Caco-2 (cell line): ENCODE measurements at regions not wholly inside any gene's neighbourhood (a gene's known extent, or its start where the extent isn't known, plus 50 kb on each side); places are given as distances from the start of the nearest gene placed in this dataset.

Source experiments
- BruUV-seq: library from RNA; stranded (reverse); fragments of 400-500 nt; replicated peaks from 2 replicates; lab custom pipeline; 2021; lab: Mats Ljungman, UMichigan
- CTCF ChIA-PET: fragments of 300-600 bp; sonication (Branson Sonifier 250); formaldehyde crosslinking; loops from one replicate; lab custom pipeline; 2022; ENCODE audit warnings: antibody characterized with exemption; lab: Charles Lee
- POLR2A ChIA-PET: fragments of 300-600 bp; sonication (Branson Sonifier 250); formaldehyde crosslinking; loops from one replicate; lab custom pipeline; 2022; ENCODE audit warnings: antibody characterized with exemption; lab: Charles Lee
- DNase-seq, 2 experiments: peaks; one replicate each; pipeline versions ENCODE4 v3.0.0 to v3.0.0-alpha.2; 2020 to 2022
- H3K27me3 ChIP-seq: replicated peaks from 2 replicates; pipeline ENCODE4 v1.6.0; 2011; ENCODE audit warnings: low read length; ENCODE audit not compliant: control insufficient read depth, insufficient read depth
- H3K36me3 ChIP-seq: 2 replicates; pipeline ENCODE4 v1.5.1; 2011; ENCODE audit warnings: low read length; ENCODE audit not compliant: control insufficient read depth, insufficient read depth
- H3K4me1 ChIP-seq: fragments of 250-450 bp; sonication (Bioruptor Pico); 2 replicates; pipeline ENCODE4 v1.5.1; 2020; ENCODE audit warnings: mild to moderate bottlenecking
- H3K4me3 ChIP-seq: 2 replicates; pipeline ENCODE4 v1.5.1; 2011; ENCODE audit warnings: low read depth, mild to moderate bottlenecking, control low read depth, low read length
- H3K9me3 ChIP-seq: fragments of 250-450 bp; sonication (Bioruptor Pico); 2 replicates; pipeline ENCODE4 v1.5.1; 2020; ENCODE audit warnings: mild to moderate bottlenecking, moderate library complexity
- H3K27ac Mint-ChIP-seq: one replicate; pipeline ENCODE4 v1.8.0; 2022; ENCODE audit warnings: mixed read lengths; ENCODE audit not compliant: unreplicated experiment
- H3K27me3 Mint-ChIP-seq: one replicate; pipeline ENCODE4 v1.8.0; 2022; ENCODE audit warnings: mixed read lengths; ENCODE audit not compliant: insufficient read depth, unreplicated experiment
- H3K36me3 Mint-ChIP-seq: one replicate; pipeline ENCODE4 v1.8.0; 2022; ENCODE audit warnings: mild to moderate bottlenecking, mixed read lengths; ENCODE audit not compliant: insufficient read depth, unreplicated experiment
- H3K4me1 Mint-ChIP-seq: one replicate; pipeline ENCODE4 v1.8.0; 2022; ENCODE audit warnings: low read depth, mixed read lengths; ENCODE audit not compliant: unreplicated experiment
- H3K4me3 Mint-ChIP-seq: one replicate; pipeline ENCODE4 v1.8.0; 2022; ENCODE audit warnings: mild to moderate bottlenecking, moderate library complexity, mixed read lengths; ENCODE audit not compliant: unreplicated experiment
- H3K9me3 Mint-ChIP-seq: one replicate; pipeline ENCODE4 v1.8.0; 2022; ENCODE audit warnings: mixed read lengths; ENCODE audit not compliant: unreplicated experiment
- CTCF ChIP-seq, 2 experiments: fragments of 200-600 bp in 1 of 2; IDR thresholded peaks; 1 replicate in 1 of 2; 2 replicates in 1 of 2; pipeline versions ENCODE4 v1.5.1 to v1.8.0; 2011 to 2022; ENCODE audit warnings: antibody characterized with exemption in 1 of 2, control low read depth in 1 of 2, inconsistent platforms in 1 of 2, low read depth in 1 of 2, low read length in 1 of 2, mild to moderate bottlenecking in 1 of 2, moderate library complexity in 1 of 2; ENCODE audit not compliant: insufficient read depth in 1 of 2, severe bottlenecking in 1 of 2, unreplicated experiment in 1 of 2
- intact Hi-C: fragments of 100-400 bp; cut with micrococcal nuclease; formaldehyde crosslinking; loops from one replicate; pipeline ENCODE4 v1.10.0; 2022; ENCODE audit not compliant: unreplicated experiment

- CTCF ChIA-PET = no interaction called here
- Mint-ChIP-seq H3K27ac (no peak overlapping the region), H3K27me3 (no peaks in the 10 kb centered on the region)
Observed at GRCh38 chr14:40887912-40888311, 718.8 kb upstream of the LRFN5 start.

DNA sequence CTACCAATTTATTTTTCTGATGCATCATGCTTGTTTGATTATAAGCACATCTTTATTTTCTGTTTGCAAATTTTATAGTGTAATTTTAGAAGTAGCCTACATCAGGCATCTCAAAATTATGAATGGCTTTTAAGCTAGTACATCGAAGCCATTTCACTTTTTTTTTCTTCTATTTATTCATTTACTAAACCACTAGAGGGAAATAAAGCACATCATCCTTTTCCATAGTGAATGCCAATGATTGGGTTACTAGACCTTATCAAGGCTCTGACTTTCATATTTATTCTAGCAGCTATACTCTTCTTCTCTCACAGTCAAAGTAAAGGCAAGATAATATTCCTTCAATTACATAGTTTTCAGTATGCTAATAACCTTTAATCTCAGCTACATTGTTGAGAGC lies 736.4 kb upstream of the LRFN5 start:
- no peak for TF ChIP-seq CTCF (IDR thresholded peaks at IDR 0.05; ENCODE audit: insufficient read depth in 1 of 2, low read depth in 1 of 2, low read length in 1 of 2, severe bottlenecking in 1 of 2, unreplicated experiment in 1 of 2)
- peaks cover 7% of the 10 kb centered on the region for H3K4me1 Mint-ChIP-seq
- H3K9me3 Mint-ChIP-seq = peaks cover 9% of the 10 kb centered on the region
- Histone ChIP-seq H3K4me1 (no peaks in the 10 kb centered on the region), H3K27me3 (no peaks in the 10 kb centered on the region), H3K9me3 (peaks cover 3% of the 10 kb centered on the region; the same call in 1 of the 2 replicates), H3K36me3 (no peaks in the 10 kb centered on the region), H3K4me3 (no peak overlapping the region)
- ChIA-PET POLR2A (no interaction called here), CTCF (no interaction called here)
- no peak overlapping the region for H3K27ac Mint-ChIP-seq
- intact Hi-C loops = no loop called here
- no peaks in the 10 kb centered on the region for H3K27me3 Mint-ChIP-seq
- no peak overlapping the region for H3K4me3 Mint-ChIP-seq
- no peaks in the 10 kb centered on the region for H3K36me3 Mint-ChIP-seq
- DNase-seq = no peak
- BruUV-seq = no TSS peak

More at GRCh38 chr14:40887912-40888311, 718.8 kb upstream of the LRFN5 start:
- H3K9me3 ChIP-seq = no peaks in the 10 kb centered on the region
- Mint-ChIP-seq H3K4me1 (no peaks in the 10 kb centered on the region), H3K9me3 (no peaks in the 10 kb centered on the region), H3K4me3 (no peak overlapping the region), H3K36me3 (no peaks in the 10 kb centered on the region)
- no peak for DNase-seq
- intact Hi-C loops = no loop called here
- H3K4me3 ChIP-seq = no peak overlapping the region
- H3K4me1 ChIP-seq = no peaks in the 10 kb centered on the region
- no peak for TF ChIP-seq CTCF (IDR thresholded peaks at IDR 0.05; ENCODE audit: insufficient read depth in 1 of 2, low read depth in 1 of 2, low read length in 1 of 2, severe bottlenecking in 1 of 2, unreplicated experiment in 1 of 2)
- no TSS peak for BruUV-seq
- POLR2A ChIA-PET = no interaction called here
- no peaks in the 10 kb centered on the region for H3K36me3 ChIP-seq
- no peaks in the 10 kb centered on the region for H3K27me3 ChIP-seq

DNA sequence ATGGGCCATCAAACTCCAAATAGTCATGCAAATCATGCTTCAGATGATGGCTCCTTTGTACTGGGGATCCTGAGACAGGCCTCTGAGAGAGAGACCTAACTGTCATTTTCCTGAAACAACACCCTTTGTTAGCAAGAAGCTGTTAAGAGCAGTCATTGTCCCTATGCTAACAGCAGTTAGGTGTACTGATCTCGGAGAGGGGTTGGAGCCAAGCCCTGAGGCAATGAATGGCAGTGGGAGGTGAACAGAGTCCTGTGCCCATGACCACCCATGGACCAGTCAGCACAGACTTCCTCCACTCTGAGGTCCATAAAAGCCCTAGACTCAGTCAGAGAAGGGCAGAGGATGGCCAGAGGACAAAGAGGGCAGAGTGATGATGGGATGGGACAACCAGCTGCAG lies 747.6 kb upstream of the LRFN5 start:
- Histone ChIP-seq H3K4me1 (peaks cover 2% of the 10 kb centered on the region; the same call in 1 of the 2 replicates), H3K4me3 (no peak overlapping the region), H3K9me3 (peaks cover 6% of the 10 kb centered on the region; the same call in 1 of the 2 replicates), H3K36me3 (no peaks in the 10 kb centered on the region), H3K27me3 (no peaks in the 10 kb centered on the region)
- DNase-seq = no peak
- Mint-ChIP-seq H3K27me3 (no peaks in the 10 kb centered on the region), H3K4me3 (no peak overlapping the region), H3K9me3 (peaks cover 9% of the 10 kb centered on the region), H3K4me1 (no peaks in the 10 kb centered on the region), H3K36me3 (no peaks in the 10 kb centered on the region), H3K27ac (no peak overlapping the region)
- no peak for TF ChIP-seq CTCF (IDR thresholded peaks at IDR 0.05; ENCODE audit: insufficient read depth in 1 of 2, low read depth in 1 of 2, low read length in 1 of 2, severe bottlenecking in 1 of 2, unreplicated experiment in 1 of 2)
- no TSS peak for BruUV-seq
- ChIA-PET CTCF (no interaction called here), POLR2A (no interaction called here)
- intact Hi-C loops = no loop called here
